ENCODE measurements at regions not wholly inside any gene's neighbourhood (a gene's known extent, or its start where the extent isn't known, plus 50 kb on each side); places are given as distances from the start of the nearest gene placed in this dataset.
"Not testable (repeated sequence)": the region's sequence is repeated elsewhere in the genome, so short reads cannot be mapped to it uniquely, and the experiment has no call there.

GRCh38 chr12:67484791-67485480 lies 163.6 kb upstream of the DYRK2 start:
- Mint-ChIP-seq H3K4me1 (peaks cover 42% of the 10 kb centered on the region), H3K36me3 (peaks cover 6% of the 10 kb centered on the region), H3K27me3 (no peaks in the 10 kb centered on the region), H3K27ac (no peak overlapping the region), H3K9me3 (peaks cover 18% of the 10 kb centered on the region), H3K4me3 (no peak overlapping the region)
- no peak for DNase-seq

GRCh38 chr12:67486671-67487070 lies 161.9 kb upstream of the DYRK2 start:
- Mint-ChIP-seq H3K27ac (no peak overlapping the region), H3K9me3 (peaks cover 25% of the 10 kb centered on the region), H3K36me3 (peaks cover 12% of the 10 kb centered on the region), H3K27me3 (peaks cover 5% of the 10 kb centered on the region), H3K4me1 (peaks cover 40% of the 10 kb centered on the region), H3K4me3 (no peak overlapping the region)
- no peak for DNase-seq

- DNase-seq, H3K27me3 Mint-ChIP-seq, H3K4me3 Mint-ChIP-seq, H3K27ac Mint-ChIP-seq: not testable (repeated sequence)
- H3K9me3 Mint-ChIP-seq: peaks cover 40% of the 10 kb centered on the region
- peaks cover 27% of the 10 kb centered on the region for H3K4me1 Mint-ChIP-seq
- H3K36me3 Mint-ChIP-seq: peaks cover 12% of the 10 kb centered on the region
These were observed 160.2 kb upstream of the DYRK2 start for GRCh38 chr12:67488349-67488748.

- Mint-ChIP-seq H3K27me3 (peaks cover 5% of the 10 kb centered on the region), H3K9me3 (peaks cover 41% of the 10 kb centered on the region), H3K27ac (no peak overlapping the region), H3K36me3 (peaks cover 12% of the 10 kb centered on the region), H3K4me3 (no peak overlapping the region), H3K4me1 (peaks cover 20% of the 10 kb centered on the region)
- DNase-seq: no peak
These were observed 159.5 kb upstream of the DYRK2 start for GRCh38 chr12:67489007-67489406.

- Mint-ChIP-seq H3K36me3 (no peaks in the 10 kb centered on the region), H3K9me3 (peaks cover 16% of the 10 kb centered on the region), H3K4me3 (no peak overlapping the region), H3K27ac (no peak overlapping the region), H3K27me3 (no peaks in the 10 kb centered on the region), H3K4me1 (peaks cover 11% of the 10 kb centered on the region)
- no peak for DNase-seq
These were observed 152.0 kb upstream of the DYRK2 start for GRCh38 chr12:67496581-67496980.

- no peak overlapping the region for H3K27ac Mint-ChIP-seq
- peaks cover 13% of the 10 kb centered on the region for H3K4me1 Mint-ChIP-seq
- no peaks in the 10 kb centered on the region for H3K36me3 Mint-ChIP-seq
- no peaks in the 10 kb centered on the region for H3K9me3 Mint-ChIP-seq
- DNase-seq: no peak
- H3K4me3 Mint-ChIP-seq: no peak overlapping the region
- no peaks in the 10 kb centered on the region for H3K27me3 Mint-ChIP-seq
These were observed 149.6 kb upstream of the DYRK2 start for GRCh38 chr12:67498991-67499390.

- Mint-ChIP-seq H3K4me1 (peaks cover 13% of the 10 kb centered on the region), H3K36me3 (no peaks in the 10 kb centered on the region), H3K4me3 (no peak overlapping the region), H3K27ac (no peak overlapping the region), H3K27me3 (no peaks in the 10 kb centered on the region), H3K9me3 (no peaks in the 10 kb centered on the region)
- DNase-seq: no peak
These were observed 147.2 kb upstream of the DYRK2 start for GRCh38 chr12:67501362-67501761.

- Mint-ChIP-seq H3K27me3 (no peaks in the 10 kb centered on the region), H3K27ac (no peak overlapping the region), H3K4me3 (no peak overlapping the region), H3K9me3 (no peaks in the 10 kb centered on the region), H3K36me3 (no peaks in the 10 kb centered on the region), H3K4me1 (peaks cover 13% of the 10 kb centered on the region)
- no peak for DNase-seq
These were observed 144.5 kb upstream of the DYRK2 start for GRCh38 chr12:67504026-67504425.

GRCh38 chr12:67506739-67507138 lies 141.8 kb upstream of the DYRK2 start:
- Mint-ChIP-seq H3K9me3 (no peaks in the 10 kb centered on the region), H3K27me3 (no peaks in the 10 kb centered on the region), H3K36me3 (no peaks in the 10 kb centered on the region), H3K4me3 (no peak overlapping the region), H3K4me1 (peaks cover 5% of the 10 kb centered on the region), H3K27ac (no peak overlapping the region)
- no peak for DNase-seq

GRCh38 chr12:67508830-67509229 lies 139.7 kb upstream of the DYRK2 start:
- H3K4me3 Mint-ChIP-seq: no peak overlapping the region
- no peaks in the 10 kb centered on the region for H3K36me3 Mint-ChIP-seq
- no peaks in the 10 kb centered on the region for H3K27me3 Mint-ChIP-seq
- peaks cover 15% of the 10 kb centered on the region for H3K4me1 Mint-ChIP-seq
- no peaks in the 10 kb centered on the region for H3K9me3 Mint-ChIP-seq
- DNase-seq: no peak
- no peak overlapping the region for H3K27ac Mint-ChIP-seq

- DNase-seq: no peak
- no peak overlapping the region for H3K27ac Mint-ChIP-seq
- no peaks in the 10 kb centered on the region for H3K27me3 Mint-ChIP-seq
- no peaks in the 10 kb centered on the region for H3K36me3 Mint-ChIP-seq
- H3K4me3 Mint-ChIP-seq: no peak overlapping the region
- H3K9me3 Mint-ChIP-seq: no peaks in the 10 kb centered on the region
- H3K4me1 Mint-ChIP-seq: peaks cover 15% of the 10 kb centered on the region
These were observed 138.7 kb upstream of the DYRK2 start for GRCh38 chr12:67509666-67510386.

GRCh38 chr12:67512061-67512460 lies 136.5 kb upstream of the DYRK2 start:
- H3K9me3 Mint-ChIP-seq: no peaks in the 10 kb centered on the region
- no peak overlapping the region for H3K27ac Mint-ChIP-seq
- no peak overlapping the region for H3K4me3 Mint-ChIP-seq
- H3K36me3 Mint-ChIP-seq: no peaks in the 10 kb centered on the region
- H3K4me1 Mint-ChIP-seq: peaks cover 32% of the 10 kb centered on the region
- H3K27me3 Mint-ChIP-seq: no peaks in the 10 kb centered on the region
- DNase-seq: no peak

GRCh38 chr12:67514502-67514901 lies 134.0 kb upstream of the DYRK2 start:
- no peaks in the 10 kb centered on the region for H3K9me3 Mint-ChIP-seq
- H3K4me1 Mint-ChIP-seq: peaks cover 33% of the 10 kb centered on the region
- H3K36me3 Mint-ChIP-seq: no peaks in the 10 kb centered on the region
- no peak overlapping the region for H3K4me3 Mint-ChIP-seq
- no peak for DNase-seq
- no peak overlapping the region for H3K27ac Mint-ChIP-seq
- no peaks in the 10 kb centered on the region for H3K27me3 Mint-ChIP-seq

GRCh38 chr12:67515679-67516340 lies 132.7 kb upstream of the DYRK2 start:
- Mint-ChIP-seq H3K4me3 (no peak overlapping the region), H3K9me3 (no peaks in the 10 kb centered on the region), H3K27ac (peak overlapping the region; percentile 2), H3K36me3 (no peaks in the 10 kb centered on the region), H3K27me3 (no peaks in the 10 kb centered on the region), H3K4me1 (peaks cover 33% of the 10 kb centered on the region)
- DNase-seq: no peak

GRCh38 chr12:67517181-67517887 lies 131.2 kb upstream of the DYRK2 start:
- Mint-ChIP-seq H3K27me3 (no peaks in the 10 kb centered on the region), H3K27ac (no peak overlapping the region), H3K4me3 (no peak overlapping the region), H3K36me3 (no peaks in the 10 kb centered on the region), H3K9me3 (no peaks in the 10 kb centered on the region), H3K4me1 (peaks cover 25% of the 10 kb centered on the region)
- DNase-seq: no peak
